GM12872 (cell line): ENCODE measurements at regions not wholly inside any gene's neighbourhood (a gene's known extent, or its start where the extent isn't known, plus 50 kb on each side); places are given as distances from the start of the nearest gene placed in this dataset.

ENCODE experiments used
- TF ChIP-seq, protein P1 (sequence below): IDR thresholded peaks from 3 replicates; pipeline ENCODE4 v1.5.1; 2011; ENCODE audit warnings: low read depth, mild to moderate bottlenecking, low read length, moderate library complexity; ENCODE audit not compliant: insufficient read depth

DNA sequence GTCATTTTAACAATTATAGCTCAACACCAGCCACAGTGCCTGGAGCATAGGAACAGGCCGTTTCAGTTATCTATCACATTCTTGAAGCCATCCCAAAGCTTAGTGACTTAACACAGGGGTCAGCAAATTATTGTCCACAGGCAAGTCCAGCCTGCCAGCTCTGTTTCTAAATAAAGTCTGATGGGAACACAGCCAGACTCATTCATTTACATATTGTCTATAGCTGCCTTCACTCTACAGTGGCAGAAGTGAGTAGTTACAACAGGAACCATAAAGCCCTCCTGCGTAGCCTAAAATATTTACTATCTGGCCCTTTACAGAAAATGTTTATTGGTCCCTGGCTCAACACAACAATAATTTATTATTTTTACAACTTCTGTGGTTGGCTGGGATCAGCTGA lies 407.5 kb upstream of the AUTS2 start:
- TF ChIP-seq, protein P1, sequence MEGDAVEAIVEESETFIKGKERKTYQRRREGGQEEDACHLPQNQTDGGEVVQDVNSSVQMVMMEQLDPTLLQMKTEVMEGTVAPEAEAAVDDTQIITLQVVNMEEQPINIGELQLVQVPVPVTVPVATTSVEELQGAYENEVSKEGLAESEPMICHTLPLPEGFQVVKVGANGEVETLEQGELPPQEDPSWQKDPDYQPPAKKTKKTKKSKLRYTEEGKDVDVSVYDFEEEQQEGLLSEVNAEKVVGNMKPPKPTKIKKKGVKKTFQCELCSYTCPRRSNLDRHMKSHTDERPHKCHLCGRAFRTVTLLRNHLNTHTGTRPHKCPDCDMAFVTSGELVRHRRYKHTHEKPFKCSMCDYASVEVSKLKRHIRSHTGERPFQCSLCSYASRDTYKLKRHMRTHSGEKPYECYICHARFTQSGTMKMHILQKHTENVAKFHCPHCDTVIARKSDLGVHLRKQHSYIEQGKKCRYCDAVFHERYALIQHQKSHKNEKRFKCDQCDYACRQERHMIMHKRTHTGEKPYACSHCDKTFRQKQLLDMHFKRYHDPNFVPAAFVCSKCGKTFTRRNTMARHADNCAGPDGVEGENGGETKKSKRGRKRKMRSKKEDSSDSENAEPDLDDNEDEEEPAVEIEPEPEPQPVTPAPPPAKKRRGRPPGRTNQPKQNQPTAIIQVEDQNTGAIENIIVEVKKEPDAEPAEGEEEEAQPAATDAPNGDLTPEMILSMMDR, result no peak

DNA sequence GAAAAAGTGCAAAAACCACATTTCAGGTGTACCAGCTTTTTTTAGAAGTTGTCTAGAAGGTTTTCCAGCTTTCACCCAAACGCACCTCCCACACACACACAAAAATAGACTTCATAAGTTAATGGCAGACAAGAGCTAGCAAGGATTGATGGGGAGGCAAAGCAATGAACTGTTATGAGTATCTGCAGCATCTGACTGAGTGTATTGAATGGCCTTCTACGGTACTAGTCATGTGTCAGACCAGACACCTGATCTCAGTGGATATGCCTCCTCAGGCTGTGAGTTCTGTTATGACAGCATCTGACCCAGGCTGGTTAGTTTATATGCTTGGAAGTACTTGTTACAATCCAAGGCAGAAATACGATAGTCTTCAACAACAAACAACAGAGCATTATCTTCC lies 406.1 kb upstream of the AUTS2 start:
- TF ChIP-seq, protein P1, result no peak

DNA sequence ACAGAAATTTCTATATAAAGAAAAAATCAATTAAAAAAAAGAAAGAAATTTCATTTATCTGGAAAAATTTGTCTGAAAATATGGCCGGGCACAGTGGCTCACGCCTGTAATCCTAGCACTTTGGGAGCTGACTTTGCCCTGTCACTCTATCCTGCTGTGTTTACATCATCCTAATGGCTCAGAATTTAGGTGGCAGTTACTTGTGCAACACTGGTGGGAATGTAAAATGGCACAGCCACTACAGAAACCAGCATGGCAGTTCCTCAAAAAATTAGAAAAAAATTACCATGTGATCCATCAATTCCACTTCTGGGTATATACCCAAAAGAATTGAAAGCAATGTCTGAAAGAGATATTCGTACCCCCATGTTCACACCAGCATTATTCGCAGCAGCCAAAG lies 405.2 kb upstream of the AUTS2 start:
- TF ChIP-seq, protein P1, result no peak

DNA sequence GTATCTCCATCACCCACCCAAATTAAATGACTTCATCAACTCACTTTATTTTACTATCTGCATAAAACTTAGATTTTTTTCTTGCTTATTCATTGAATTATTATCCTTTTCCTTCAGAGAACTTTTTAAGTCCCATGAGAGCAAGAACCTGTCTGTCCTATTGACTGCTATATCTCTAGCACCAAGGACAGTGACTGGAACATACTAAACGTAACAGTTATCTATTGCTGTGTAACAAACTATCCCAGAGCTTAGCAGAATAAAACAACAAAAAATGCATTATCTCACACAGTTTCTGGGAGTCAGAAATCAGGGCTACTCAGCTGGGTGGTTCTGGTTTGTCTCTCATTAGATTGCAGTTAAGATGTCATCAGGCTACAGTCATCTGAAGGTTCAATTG lies 401.7 kb upstream of the AUTS2 start:
- TF ChIP-seq, protein P1, result no peak

DNA sequence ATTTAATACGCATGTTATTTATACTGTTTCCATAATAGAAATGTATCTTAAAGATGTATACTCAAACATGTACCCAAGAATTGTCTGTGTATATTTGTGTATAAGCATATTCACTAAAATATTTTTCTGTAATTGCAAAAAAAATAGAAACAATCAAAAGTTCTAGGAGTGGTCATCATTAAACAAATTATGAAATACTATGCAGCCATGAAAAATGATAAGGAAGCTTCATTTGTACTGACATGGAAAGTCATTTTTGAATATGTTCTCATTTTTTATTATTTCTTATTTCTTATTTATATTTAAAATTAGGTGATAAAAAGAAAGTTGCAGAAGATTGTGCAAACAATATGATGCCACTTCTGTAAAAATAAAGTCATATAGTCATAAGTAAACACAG lies 400.0 kb upstream of the AUTS2 start:
- TF ChIP-seq, protein P1, result no peak

DNA sequence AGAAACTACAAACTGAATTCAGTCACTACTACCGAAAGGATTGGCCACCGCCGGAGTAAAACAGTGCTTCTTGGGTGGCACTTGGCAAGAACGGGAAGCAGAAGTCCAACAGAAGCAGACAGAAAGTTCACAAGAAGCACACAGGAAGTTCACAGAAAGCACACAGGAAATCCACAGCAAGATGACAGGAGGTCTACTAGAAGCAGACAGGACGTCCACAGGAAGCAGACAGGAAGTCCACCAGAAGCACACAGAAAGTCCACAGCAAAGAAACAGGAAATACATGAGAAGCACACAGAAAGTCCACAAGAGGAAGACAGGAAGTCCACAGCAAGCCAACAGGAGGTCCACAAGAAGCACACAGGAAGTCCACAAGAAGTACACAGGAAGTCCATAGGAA lies 399.2 kb upstream of the AUTS2 start:
- TF ChIP-seq, protein P1, result no peak

DNA sequence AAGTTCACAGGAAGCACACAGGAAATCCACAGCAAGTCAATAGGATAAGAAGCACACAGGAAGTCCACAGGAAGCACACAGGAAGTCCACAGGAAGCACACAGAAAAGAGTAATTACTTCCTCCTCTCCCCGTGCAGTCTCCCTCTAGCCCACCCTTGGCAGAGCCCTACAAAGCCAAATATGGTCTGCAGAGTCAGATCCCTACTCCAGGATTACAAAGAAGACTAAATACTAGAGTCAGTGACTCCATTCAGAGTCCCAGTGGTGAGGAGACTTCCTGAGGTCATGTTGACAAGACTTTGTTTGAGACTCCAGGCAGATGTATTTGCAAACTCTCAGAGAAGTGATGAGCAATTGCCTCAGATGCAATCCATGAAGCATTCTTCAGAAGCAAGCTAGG lies 398.6 kb upstream of the AUTS2 start:
- TF ChIP-seq, protein P1, result no peak

DNA sequence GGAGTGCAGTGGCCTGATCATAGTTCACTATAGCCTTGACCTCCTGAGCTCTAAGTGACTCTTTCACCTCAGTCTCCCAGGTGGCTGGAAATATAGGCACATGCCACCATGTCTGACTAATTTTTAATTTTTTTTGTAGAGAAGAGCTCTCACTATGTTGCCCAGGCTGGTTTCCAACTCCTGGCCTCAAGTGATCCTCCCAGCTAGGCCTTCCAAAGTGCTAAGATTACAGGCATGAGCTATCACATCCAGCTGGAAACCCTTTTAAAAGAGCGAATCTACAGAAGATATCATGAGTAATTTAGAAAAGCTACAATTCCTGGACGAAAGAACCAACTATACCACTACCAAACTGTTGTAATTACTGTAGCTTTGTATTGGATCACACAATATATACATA lies 394.4 kb upstream of the AUTS2 start:
- TF ChIP-seq, protein P1, result no peak
